B cell (primary cell): ENCODE measurements at regions not wholly inside any gene's neighbourhood (a gene's known extent, or its start where the extent isn't known, plus 50 kb on each side); places are given as distances from the start of the nearest gene placed in this dataset.

Experiments used
- CTCF ChIP-seq: fragments of 200-600 bp; IDR thresholded peaks from one replicate; pipeline ENCODE4 v1.8.0; 2022; ENCODE audit warnings: antibody characterized with exemption, mild to moderate bottlenecking
- EZH2 ChIP-seq: IDR thresholded peaks from 2 replicates; pipeline ENCODE4 v1.6.1; 2012; ENCODE audit warnings: borderline replicate concordance, low read depth, mild to moderate bottlenecking, moderate library complexity, low read length; ENCODE audit not compliant: insufficient read depth, poor library complexity, severe bottlenecking

- TF ChIP-seq CTCF (no peak), EZH2 (no peak)
Measured at GRCh38 chr2:220221992-220222391, 594.6 kb downstream of the SLC4A3 start.
